NCI-H1417 treated with DMSO at 0.1 percent for 48 hours (cell line): ENCODE measurements at regions not wholly inside any gene's neighbourhood (a gene's known extent, or its start where the extent isn't known, plus 50 kb on each side); places are given as distances from the start of the nearest gene placed in this dataset.

Source experiments
- DNase-seq: peaks from one replicate; lab custom pipeline; 2025; lab: John Stamatoyannopoulos, UW

- no peak for DNase-seq
Measured at GRCh38 chr16:48892893-48893292, 282.9 kb upstream of the N4BP1 start.

- no peak for DNase-seq
Measured at GRCh38 chr16:48887646-48888210, 277.7 kb upstream of the N4BP1 start.

GRCh38 chr16:48885471-48885870 is 275.5 kb upstream of the N4BP1 start:
- no peak for DNase-seq

GRCh38 chr16:48881272-48881671 is 271.3 kb upstream of the N4BP1 start:
- no peak for DNase-seq

GRCh38 chr16:48879223-48880122 is 269.5 kb upstream of the N4BP1 start:
- no peak for DNase-seq

GRCh38 chr16:48877946-48878345 is 268.0 kb upstream of the N4BP1 start:
- DNase-seq = no peak

- DNase-seq = no peak
Measured at GRCh38 chr16:48870141-48870540, 260.2 kb upstream of the N4BP1 start.

GRCh38 chr16:48865520-48865919 is 255.5 kb upstream of the N4BP1 start:
- no peak for DNase-seq

- no peak for DNase-seq
Measured at GRCh38 chr16:48864055-48864454, 254.1 kb upstream of the N4BP1 start.

- DNase-seq = no peak
Measured at GRCh38 chr16:48862087-48862532, 252.1 kb upstream of the N4BP1 start.

- no peak for DNase-seq
Measured at GRCh38 chr16:48860341-48860740, 250.4 kb upstream of the N4BP1 start.

- DNase-seq = no peak
Measured at GRCh38 chr16:48852951-48853350, 243.0 kb upstream of the N4BP1 start.

GRCh38 chr16:48852458-48852857 is 242.5 kb upstream of the N4BP1 start:
- no peak for DNase-seq

GRCh38 chr16:48850097-48850770 is 240.3 kb upstream of the N4BP1 start:
- DNase-seq = no peak

GRCh38 chr16:48846277-48846676 is 236.3 kb upstream of the N4BP1 start:
- DNase-seq = no peak

- DNase-seq = no peak
Measured at GRCh38 chr16:48845261-48845660, 235.3 kb upstream of the N4BP1 start.

- no peak for DNase-seq
Measured at GRCh38 chr16:48838349-48838748, 228.4 kb upstream of the N4BP1 start.

- no peak for DNase-seq
Measured at GRCh38 chr16:48836636-48837035, 226.7 kb upstream of the N4BP1 start.

GRCh38 chr16:48836067-48836466 is 226.1 kb upstream of the N4BP1 start:
- no peak for DNase-seq

GRCh38 chr16:48834576-48834975 is 224.6 kb upstream of the N4BP1 start:
- no peak for DNase-seq

- DNase-seq = no peak
Measured at GRCh38 chr16:48833461-48833860, 223.5 kb upstream of the N4BP1 start.

GRCh38 chr16:48831076-48831722 is 221.2 kb upstream of the N4BP1 start:
- no peak for DNase-seq
